Hematopoietic multipotent progenitor cell treated with erythropoietin and hydrocortisone succinate and interleukin-3 and kit ligand, for 6 days (in vitro differentiated cells): ENCODE measurements at regions not wholly inside any gene's neighbourhood (a gene's known extent, or its start where the extent isn't known, plus 50 kb on each side); places are given as distances from the start of the nearest gene placed in this dataset.

Source experiments
- DNase-seq: peaks from one replicate; pipeline ENCODE4 v3.0.0-alpha.2; 2015

DNA sequence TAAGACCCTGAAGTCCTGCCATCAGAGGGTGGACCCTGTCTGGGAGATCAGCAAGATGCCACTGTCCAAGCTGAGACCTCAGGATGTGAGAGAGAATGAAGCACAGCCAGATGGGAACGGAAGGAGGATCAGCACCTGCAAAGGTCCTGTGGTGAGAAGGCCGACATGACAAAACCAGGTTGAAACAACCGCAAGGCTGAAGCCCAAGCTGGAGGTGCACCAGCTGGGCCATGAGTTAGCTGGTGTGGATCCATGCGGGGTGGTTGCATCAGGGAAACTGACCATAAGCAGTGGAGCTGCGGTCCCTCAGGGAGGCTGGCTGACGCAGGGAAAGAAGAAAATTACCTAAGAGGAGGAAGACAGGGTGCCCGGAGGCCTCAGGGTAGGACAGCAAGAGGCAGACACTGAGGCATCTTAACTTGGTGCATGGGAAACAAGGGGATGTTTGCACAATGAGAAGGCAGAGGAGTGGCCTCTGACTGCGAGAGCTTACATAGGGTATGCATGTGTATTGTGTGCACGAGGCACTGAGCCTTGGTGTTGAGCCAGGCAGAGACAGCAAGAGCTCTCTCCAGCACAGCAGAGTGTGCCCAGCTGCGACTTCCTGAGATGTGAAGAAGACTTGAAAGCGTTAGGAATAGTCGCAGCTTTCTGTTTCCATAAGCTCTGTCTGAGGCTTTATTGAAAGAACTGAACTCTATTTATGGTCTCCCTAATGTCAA is 497.7 kb downstream of the OCA2 start:
- DNase-seq, result no peak

DNA sequence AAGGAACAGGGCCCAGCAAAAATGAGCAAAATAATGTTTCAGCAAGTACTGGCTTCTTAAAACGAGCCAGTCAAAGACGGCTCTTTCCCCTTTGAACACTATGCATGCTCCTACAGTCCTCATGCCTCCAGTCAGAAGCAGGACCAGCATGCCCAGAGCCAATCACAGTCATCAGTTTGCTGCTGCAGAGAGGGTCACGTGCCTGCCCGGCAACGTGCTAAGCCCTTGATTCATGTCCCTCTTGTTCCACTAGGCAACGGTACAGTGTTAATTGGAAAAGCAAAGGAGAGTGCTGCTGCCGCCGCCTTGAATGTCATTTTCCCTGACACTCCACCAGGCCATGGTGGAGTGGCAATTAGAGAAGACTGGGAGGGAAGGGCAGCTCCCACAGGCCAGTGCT is 500.1 kb downstream of the OCA2 start:
- no peak for DNase-seq

DNA sequence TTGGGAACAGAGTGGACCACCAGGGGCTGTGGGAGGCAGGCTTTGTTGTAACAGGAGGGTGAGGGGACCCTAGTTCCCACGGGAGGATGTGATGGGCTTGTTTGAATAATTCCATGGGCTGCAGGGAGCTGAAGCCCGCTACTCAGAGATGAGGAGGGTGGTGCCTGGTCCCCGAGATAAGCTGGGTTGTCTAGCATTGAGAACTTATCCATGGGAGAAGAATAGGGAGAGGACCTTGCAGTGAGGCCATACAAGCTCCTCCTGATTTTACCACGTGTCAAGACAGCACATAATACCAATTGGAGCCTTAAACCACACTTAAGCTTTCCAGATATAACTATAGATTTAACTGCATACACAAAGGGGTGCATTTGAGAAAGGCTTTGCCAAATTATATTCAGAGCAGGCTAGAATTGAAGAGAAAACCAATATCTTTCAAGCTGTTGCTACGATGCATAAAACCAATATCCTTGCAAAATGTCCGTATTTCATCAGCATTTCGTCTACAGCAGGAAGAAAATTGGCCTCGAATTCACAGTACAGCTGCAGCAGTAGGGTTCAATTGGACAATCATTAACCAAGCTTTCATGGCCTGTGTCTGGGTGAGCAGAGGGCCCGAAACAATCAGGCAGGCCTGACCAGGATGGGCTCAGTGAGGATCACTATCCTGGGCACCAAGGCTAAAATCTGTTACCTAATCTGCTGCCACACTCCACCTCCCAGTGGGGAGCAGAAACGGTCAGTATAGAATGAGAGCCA is 500.7 kb downstream of the OCA2 start:
- no peak for DNase-seq

DNA sequence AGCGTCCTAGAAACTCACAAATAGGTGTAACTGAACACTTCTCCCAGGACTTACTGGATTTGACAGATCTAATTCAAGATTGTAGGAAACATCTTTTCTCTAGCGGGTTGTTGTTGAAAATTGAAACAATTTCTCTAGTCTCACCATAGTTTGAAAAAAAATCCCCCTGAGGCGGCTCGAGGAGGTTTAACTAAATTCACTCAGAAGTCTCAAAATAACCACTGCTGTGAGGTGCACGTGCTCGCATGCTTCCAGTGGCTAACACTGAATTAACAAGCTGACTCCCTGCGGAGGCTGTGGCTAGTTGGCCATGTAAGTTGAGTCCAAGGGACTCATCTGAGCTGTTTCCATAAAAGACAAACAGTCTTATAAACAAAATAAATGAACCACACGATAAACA is 503.9 kb downstream of the OCA2 start:
- DNase-seq, result no peak

DNA sequence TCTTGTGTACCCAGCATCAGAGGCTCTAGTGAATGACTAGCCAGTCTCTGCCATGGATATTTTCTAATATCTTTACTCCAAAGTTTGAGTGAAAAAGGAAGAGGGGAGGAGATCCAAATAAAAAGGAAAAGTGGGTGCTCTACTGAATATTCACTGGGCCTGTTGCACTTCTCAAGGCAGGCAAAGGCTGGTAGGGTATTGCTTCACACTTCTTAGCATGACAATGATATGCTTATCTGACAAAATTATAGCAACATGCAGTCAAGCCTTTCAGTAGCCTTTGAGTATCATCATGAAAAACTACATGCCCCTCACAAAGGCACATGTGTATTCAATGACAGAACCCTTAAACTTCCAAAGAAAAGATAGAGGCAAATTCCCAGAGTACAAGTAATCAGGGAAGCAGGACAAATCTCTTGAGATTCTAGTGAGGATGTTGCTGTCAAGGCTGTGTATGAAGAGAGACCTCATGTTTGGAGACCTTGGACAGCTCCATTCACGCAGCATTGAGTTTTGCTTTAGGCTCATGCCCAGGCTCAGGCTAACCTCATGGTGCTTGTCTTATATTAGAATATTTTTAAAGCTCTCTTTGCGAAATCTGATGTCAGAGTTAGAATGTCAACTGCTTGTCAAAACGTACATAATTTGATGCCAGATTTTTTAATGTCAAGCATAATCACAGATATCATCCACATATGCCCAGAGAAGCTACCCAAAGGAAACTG is 506.9 kb downstream of the OCA2 start:
- no peak for DNase-seq
